Fibroblast of gingiva (primary cell): ENCODE measurements at regions not wholly inside any gene's neighbourhood (a gene's known extent, or its start where the extent isn't known, plus 50 kb on each side); places are given as distances from the start of the nearest gene placed in this dataset.
"Not testable (repeated sequence)": the region's sequence is repeated elsewhere in the genome, so short reads cannot be mapped to it uniquely, and the experiment has no call there.

Experiments
- DNase-seq: peaks from one replicate; pipeline ENCODE4 v3.0.0-alpha.2; 2011; ENCODE audit warnings: low read depth

DNA sequence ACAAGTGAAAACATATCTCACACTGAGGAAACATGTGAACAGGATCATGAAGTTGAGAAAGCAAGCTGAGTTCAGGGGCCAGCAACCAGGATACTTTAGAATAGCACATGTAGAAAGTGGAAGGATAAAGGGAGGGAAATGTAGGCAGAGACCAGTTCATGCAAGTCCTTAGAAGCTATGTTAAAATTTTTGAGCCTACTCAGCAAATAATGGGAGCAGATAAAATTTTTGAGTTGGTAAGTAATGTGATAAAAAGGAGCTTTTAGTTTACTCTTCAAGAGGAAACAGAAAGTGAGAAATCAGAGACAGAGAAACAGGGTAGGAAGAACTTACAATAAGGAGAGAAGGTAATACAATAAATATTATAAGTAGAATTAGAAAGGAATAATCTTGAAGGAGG, 105.6 kb upstream of the ZBTB20 start:
- no peak for DNase-seq

DNA sequence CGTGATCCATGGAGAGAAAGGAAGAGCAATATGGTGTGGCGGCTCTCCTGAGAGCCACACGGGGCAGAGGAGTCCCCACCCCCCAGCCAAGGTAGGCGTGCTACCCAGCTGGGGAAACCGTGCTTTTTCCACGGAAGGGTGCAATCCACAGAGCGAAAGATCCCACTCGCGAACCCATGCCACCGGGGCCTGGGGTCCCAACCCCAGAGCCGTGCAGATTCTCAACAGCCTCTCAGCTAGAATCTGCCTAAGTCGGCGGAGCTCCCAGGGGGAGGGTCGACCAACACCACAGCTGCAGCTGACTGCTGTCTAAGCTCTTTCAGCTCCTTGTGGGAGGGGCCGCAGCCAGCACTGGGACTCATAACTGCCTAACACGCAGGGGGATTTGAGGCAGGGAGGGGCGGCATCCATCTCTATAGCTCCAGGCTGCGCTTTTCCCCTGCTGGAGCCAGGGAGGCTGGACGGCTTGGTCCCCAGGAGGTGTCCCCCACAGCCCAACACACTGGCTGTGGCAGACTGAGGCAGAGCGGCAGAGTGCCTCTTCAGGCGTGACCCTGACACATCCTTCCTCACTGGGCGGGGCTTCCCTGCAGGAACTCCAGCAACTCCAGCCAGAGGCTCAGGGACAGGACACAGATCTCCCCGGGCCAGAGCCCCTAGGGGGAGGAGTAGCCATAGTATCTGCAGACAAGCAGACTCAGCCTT, 107.6 kb upstream of the ZBTB20 start:
- DNase-seq = no peak

- DNase-seq = no peak
Measured at GRCh38 chr3:115255197-115255585, 108.1 kb upstream of the ZBTB20 start.

DNA sequence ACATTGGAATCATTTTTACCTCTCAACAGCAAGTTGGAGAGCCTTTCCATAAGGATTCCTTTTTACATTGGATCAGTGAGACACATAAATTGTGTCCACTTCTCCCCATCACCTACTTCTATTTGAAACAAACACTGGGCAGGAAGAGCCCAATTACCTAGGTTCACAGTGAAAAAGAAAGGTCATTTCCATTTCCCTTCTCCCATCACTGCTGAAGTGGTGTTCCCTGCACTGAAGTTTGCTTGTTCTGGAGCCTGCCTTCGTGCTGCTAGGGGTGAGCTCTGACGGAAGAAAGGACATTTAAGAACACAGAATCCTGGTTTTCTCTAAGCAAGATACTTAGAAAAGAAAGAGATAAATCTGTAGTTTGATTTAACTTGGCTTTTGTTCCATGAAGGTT, 123.8 kb upstream of the ZBTB20 start:
- no peak for DNase-seq

GRCh38 chr3:115272036-115272824, 125.1 kb upstream of the ZBTB20 start:
- DNase-seq = peak; percentile 75

- DNase-seq = peak; percentile 70
Measured at GRCh38 chr3:115275896-115276295, 128.8 kb upstream of the ZBTB20 start.

DNA sequence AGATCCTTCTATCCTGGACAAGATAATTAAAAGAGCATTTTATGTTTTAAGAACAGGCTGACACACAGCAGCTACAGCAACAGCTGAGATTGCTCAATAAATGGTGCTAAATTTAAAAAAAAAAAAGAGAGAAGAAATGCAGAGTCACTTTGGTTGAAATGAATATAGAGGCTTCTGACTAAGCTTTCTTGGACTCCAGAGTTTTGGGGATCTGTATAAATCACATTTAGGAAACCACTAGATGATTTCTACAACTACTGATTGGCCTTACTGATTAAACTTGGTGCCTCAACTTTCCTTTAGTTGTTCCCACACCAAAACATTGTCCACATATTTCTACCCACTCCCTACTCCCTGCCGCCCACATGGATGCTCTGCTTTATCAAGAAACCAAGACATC, 132.9 kb upstream of the ZBTB20 start:
- DNase-seq = peak; percentile 68

- peak; percentile 40 for DNase-seq
Measured at GRCh38 chr3:115280506-115280905, 133.4 kb upstream of the ZBTB20 start.

DNA sequence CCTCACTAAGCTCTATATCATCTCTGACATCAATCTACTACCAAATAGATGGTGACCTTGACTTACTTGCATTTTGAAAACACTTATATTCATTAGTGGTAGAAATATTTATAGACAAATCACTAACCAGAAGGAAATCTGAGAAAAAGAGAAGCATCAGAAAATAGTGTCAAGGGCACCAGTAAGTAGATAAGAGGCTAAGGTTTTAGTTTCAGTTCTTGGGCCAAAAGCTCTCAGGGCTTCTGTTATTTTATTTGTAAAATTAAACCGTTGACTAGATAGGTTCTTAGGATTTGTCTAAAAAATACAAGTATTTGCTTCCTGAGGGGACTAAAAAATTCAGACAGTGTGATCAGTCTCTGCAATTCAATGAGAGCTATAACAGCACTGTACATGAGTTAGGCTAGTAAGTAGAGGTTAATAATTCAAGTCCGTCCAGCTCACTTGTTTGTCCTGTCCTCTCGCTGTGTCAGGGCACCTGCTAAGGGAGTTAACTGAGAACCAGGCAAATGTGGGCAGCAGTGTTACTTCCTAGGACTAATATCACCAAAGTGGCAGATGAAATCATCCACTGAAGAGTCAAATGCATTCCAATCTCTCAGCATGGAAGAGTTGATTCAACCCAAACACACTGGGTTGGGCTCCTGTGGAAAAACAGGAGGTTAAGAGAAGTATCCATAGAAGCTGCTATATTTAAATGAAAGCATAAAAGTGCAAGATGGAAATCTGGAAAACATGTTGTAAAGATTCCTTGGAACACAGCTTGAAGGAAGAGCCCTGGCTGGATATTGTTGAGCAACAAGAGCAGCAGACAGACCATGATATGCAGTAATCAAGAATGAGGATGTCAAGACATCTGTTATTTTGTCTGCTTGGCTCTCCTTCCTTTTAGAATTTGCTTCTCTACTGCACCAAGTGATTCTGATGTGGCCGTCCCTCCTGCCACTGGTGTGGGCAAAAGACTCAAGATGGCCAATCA, 134.9 kb upstream of the ZBTB20 start:
- no peak for DNase-seq

- no peak for DNase-seq
Measured at GRCh38 chr3:115284980-115285379, 137.9 kb upstream of the ZBTB20 start.

DNA sequence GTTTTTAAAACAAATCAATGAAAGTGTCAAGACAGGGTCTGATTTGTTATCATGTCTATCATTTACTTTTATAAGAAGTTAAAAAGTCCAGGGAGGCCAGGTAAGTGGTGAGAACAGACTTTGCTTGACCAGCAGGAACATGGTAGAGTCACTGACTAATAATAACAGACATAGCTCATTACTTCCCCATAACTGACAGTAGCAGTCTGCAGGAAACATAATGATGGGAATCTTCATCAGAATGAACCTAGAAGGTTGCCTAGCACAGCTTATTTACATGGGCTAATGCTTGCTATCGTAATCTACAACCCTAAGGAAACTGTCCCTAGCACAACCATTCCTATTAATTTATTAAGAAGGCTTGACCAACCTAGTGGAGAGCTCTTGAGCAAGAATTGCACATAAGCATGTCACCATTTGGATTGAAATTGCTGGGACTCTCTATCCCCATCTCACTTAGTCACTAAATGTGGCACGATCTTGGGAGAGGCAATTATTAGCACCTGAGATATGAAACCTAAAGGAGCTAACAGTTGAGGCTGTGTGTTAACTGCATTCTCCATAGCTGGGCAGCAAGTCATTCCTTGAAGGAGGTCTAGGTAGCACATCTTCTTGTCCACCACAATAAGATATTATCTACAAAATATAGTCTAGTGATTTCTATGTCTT, 139.6 kb upstream of the ZBTB20 start:
- no peak for DNase-seq

DNA sequence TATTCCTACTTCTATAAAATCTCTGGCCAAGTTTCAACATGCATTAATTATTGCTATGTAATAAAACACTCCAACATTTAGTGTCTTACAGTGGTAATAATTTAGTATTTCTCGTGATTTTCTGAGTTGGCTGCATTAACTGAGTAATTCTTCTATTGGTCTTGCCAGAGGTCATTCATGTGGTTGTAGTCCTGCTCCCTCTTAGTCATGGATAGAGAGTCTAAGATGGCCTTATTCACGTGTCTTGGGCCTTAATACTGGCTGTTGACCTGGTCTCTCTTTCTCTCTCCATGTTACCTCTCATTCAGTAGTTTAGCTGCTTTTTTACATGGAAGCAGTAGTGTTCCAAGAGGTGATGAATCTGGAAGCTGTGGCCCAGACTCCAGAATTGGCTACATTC, 140.1 kb upstream of the ZBTB20 start:
- no peak for DNase-seq

GRCh38 chr3:115292131-115292530, 145.0 kb upstream of the ZBTB20 start:
- no peak for DNase-seq

GRCh38 chr3:115292677-115293165, 145.6 kb upstream of the ZBTB20 start:
- DNase-seq = no peak

GRCh38 chr3:115293321-115293720, 146.2 kb upstream of the ZBTB20 start:
- DNase-seq = peak; percentile 44

GRCh38 chr3:115301364-115301860, 154.3 kb upstream of the ZBTB20 start:
- no peak for DNase-seq

GRCh38 chr3:115317953-115318352, 170.9 kb upstream of the ZBTB20 start:
- DNase-seq = not testable (repeated sequence)

- no peak for DNase-seq
Measured at GRCh38 chr3:115321400-115321805, 174.3 kb upstream of the ZBTB20 start.

DNA sequence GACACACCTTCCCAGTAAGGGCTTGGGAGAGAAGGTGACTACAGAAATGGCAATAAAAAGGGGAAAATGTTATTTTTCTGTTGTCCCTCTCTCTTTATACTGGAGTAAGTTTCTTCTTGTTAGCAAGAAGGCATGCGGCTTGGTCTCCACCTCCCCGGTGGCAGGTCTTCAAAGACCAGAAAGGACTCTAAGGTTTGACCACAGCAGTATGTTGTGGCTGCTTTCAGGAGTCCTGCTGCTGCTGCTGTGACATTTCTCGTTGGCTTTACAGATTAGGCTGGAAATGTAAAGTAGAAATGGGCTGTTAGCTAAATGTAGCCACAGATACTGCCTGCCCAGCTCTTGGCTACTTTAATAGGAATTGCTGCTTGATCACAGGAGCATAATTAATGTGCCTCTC, 175.8 kb upstream of the ZBTB20 start:
- no peak for DNase-seq

DNA sequence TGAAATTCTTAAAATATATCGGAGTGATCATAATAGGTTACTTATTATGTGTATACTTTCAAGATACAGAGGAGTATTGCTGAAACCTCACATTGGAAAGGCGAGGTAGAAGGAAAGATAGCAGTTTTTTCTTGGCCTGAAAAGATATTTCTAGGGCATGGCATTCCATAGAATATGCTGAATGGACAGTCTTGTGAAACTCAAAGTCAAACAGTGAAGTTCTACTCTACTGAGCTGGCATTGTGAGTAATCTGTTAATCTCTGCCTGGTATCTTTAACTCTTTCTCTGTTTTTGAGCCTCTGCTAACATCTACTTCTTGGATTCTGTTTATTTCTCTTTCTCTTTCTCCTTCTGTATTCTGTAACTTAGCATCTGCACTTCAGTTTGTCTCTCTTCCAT, 176.3 kb upstream of the ZBTB20 start:
- no peak for DNase-seq

DNA sequence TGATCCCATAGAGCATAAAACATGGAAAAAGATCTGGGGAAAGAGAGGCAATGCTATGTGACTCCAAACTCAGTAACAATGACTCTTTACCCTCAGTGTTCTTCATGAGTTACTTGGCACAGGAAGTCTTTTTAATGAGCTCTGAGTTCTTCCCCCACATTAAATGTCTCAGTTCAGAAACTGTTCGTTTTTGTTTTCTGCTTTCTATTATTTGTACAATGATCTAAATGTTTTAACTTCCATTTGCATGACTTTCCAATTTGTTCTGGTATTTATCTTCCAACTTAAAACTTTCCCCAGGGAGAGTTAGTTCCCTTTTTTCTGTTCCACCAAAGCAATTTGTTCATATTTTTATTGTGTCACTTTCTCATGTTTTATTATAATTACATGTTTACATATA, 177.0 kb upstream of the ZBTB20 start:
- no peak for DNase-seq

- DNase-seq = no peak
Measured at GRCh38 chr3:115325539-115325938, 178.5 kb upstream of the ZBTB20 start.
